Myocyte (in vitro differentiated cells): ENCODE measurements at regions not wholly inside any gene's neighbourhood (a gene's known extent, or its start where the extent isn't known, plus 50 kb on each side); places are given as distances from the start of the nearest gene placed in this dataset.
A peak's percentile ranks its signal among the peaks of the same experiment; 100 is the strongest.
"Not testable (repeated sequence)": the region's sequence is repeated elsewhere in the genome, so short reads cannot be mapped to it uniquely, and the experiment has no call there.

Experiments
- DNase-seq: peaks from one replicate; pipeline ENCODE4 v3.0.0-alpha.2; 2012; ENCODE audit warnings: low read depth

DNA sequence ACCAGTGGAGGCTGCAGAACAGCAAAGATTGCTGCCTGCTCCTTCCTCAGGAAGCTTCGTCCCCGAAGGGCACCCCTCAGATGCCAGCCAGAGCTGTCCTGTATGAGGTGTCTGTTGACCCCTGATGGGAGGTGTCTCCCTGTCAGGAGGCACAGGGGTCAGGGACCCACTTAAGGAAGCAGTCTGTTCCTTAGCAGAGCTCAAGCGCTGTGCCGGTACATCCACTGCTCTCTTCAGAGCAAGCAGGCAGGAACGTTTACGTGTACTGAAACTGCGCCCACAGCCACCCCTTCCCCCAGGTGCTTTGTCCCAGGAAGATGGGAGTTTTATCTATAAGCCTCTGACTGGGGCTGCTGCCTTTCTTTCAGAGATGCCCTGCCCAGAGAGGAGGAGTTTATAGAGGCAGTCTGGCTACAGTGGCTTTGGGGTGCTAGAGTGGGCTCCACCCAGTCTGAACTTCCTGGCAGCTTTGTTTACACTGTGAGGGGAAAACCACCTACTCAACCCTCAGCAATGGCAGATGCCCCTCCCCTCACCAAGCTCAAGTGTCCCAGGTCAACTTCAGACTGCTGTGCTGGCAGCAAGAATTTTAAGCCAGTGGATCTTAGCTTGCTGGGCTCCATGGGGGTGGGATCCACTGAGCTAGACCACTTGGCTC, 275.8 kb upstream of the PROX1 start:
- not testable (repeated sequence) for DNase-seq

DNA sequence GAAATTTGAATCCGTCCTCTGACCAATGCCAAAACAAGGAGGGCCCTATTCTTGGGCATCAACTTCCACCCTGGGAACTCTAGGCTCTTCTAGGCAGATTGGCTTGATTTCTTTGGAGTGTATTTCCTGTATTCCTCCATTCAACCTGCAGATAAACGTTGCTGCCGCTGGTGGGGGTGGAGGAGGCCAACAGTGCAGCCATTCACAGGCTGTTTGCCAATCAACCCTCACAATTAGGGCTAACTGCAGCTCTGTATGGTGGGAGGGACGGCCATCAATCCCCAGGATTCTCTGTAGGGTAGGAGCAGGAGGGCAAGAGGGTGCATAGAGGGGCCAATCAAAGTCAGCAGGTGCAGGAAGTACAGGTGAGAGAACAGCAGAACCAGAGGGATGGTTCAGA, 273.1 kb upstream of the PROX1 start:
- DNase-seq = no peak

DNA sequence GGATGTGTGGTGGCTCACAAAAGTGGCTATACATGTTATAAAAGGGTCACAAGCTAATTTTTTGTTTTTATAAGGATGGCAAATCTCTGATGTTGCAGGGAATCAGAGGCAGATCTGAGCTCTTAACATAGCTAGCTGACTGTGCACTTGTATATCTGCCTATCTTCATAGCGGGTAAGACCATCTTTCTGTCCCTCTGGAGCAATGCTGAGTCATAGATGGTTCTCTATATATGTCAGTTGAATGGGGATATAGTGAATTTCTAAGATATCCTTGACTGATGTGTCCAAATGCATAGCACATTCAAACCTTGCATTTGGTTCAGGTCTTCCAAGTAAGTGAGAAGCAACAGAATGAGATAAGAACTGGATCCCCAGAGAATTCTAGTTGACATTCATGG, 272.6 kb upstream of the PROX1 start:
- DNase-seq = no peak

DNA sequence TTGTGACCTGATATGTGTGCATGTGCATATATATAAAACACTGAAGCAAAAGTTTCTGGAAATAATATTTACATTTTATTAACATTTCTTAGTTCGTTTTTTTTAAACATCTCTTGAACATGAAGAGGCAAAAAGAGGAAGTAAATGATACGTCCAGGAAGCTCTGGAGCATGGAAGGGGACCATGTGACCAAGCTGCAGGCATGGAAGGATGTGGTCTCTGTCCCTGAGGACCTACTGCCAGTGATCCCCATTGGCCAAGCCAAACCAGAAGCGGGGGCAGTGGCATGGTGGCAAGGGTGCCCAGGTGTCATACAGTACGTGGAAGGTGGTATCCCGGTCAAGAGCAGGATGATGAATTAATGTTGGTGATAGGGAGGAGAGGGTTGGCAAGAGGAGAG, 268.3 kb upstream of the PROX1 start:
- DNase-seq = no peak

DNA sequence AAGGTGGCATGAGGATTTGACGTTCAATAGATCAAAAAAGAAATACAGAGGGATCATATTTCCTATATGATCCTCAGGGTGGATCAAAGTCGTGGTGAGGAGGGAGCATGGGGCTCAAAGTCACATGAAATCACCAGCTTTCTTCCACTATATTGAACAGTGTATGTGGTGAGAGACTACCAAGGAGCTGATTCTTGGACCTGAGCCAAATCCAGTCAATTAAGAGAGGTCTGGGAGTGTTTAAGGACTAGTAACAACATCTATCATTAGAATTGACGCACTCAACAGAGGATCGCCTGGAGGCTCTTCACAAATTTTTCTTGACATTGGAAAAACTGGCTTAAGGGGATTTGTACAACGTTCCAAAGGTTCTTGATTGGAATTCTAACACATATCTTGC, 267.7 kb upstream of the PROX1 start:
- no peak for DNase-seq

DNA sequence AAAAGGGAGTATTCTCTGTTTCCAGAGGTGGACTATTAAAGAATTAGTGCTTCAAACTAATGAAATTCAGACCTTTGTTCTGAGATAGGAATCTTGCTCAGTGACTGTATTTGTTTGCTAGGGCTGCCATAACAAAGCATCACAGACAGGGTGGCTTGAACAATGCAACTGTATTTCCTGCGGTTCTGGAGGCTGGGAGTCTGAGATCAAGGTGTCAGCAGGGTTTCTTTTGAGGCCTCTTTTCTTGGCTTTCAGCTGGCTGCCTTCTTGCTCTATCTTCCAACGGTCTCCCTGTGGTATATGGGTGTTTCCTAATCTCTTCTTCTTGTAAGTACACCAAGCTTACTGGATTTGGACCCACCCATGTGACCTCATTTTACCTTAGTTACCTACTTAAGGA, 264.6 kb upstream of the PROX1 start:
- DNase-seq = no peak

DNA sequence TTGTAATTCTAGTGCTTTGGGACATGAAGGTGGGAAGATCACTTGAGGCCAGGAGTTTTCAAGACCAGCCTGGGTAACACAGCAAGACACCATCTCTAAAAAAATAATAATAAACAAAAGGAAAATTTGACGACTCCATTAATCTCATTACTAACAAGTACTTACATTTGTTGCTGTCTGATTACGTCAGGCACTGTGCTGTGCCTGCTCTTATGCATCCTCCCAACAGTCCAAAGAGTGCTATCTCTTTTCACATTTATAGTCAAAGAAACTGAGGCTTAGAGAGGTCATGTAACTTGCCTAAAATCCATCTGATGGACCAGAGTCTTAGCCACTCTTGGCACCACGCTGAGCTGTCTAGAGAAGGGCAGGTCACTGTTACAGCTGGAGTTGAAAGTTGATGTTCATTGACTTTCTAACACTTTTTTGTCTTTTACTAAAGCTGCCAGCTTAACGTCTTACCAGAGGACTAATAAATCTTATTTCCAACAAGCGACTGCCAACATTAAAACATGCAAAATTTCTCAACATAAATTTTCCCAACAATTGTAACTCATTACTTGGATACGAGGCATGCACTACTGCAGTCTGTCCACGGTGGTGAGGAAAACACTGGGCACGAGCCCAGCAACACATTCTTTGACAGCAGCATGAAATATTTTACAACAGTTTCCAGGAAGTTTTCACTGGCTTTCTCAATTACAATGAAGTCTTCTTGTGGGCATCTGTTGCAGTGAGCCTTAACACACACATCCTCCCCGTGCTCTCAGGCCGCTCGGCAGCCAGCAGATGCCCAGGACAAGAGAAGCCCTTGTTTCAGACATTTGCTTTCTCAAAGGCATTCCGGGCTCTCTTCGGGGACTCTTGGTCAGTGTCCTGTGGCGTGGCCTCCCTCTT, 262.9 kb upstream of the PROX1 start:
- peak; percentile 22 for DNase-seq

DNA sequence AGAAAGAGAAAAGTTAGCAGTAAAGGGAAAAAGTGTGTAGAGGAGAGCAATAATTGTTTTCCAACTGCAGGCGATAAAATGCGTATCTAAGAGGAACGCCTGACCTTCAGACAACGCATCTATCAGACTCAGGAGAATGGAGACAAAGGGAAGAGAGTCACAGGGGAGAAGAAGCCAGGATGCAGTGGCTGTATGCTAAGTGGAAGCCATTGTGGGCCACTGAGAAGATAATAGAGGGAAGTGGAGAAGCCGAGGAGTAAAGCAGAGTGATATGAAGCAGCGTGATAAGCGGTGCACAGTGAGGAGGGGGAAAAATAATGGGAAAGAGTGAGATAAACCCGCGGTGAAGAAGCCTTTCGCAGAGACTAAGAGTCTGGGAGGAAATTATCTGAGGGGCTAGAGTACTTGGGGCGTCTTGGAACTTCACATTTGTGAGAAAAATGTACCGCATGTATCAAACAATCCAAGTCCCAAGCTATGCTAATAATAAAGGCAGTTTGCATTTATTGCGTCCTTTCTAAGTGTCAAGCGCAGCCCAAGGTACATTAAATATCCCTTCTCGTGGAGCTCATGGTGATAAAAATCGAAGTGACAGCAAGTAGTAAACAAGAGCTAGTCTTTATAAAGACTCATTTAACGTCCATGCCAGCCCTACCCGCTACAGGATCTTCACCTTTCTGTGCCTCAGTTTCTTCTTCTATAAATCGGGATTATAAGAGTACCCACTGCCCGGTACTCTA, 259.8 kb upstream of the PROX1 start:
- DNase-seq = no peak

DNA sequence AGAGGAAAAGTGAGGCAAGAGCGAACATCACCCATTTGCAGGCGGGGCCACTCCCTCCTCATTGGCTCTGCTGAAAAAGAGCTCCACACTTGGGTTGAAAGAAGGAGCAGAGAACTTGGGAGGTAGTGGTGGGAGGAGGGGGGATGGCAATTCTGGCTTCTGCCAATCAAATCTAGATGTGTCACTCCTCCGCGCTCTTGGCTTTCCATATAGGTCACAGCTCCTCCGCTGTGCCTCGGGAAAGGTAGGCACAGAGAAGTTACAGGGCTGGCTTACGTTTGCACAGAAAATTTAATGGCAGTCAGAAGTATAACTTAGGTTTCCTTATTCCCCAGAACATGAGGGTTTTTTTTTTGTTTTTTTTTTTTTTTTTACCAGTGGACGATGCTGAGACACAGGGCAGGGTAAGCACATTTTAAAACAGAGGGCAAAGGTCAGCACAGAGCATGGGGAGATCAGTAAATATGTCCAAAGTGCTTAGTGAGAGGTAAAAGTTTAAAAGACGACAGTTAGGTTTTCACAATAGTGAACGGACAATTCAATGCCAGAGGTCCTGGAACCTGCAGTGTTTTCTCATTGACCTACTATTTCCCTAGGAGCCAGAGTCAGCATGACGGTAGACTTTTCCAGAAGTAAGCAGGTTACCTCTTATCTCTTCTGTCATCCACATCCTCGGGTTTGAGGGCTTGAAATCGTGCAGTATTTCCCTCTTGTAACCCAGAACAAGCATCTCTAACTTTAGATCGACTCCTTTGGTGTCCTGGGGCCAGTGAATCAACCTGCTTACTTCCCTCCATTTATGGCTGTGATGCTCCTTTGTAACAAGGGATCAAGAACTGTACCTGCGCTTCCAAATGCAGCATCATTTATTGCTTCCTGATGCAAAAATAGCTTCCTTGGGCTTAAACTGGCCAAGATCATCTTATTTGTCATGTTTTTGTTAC, 258.9 kb upstream of the PROX1 start:
- no peak for DNase-seq

DNA sequence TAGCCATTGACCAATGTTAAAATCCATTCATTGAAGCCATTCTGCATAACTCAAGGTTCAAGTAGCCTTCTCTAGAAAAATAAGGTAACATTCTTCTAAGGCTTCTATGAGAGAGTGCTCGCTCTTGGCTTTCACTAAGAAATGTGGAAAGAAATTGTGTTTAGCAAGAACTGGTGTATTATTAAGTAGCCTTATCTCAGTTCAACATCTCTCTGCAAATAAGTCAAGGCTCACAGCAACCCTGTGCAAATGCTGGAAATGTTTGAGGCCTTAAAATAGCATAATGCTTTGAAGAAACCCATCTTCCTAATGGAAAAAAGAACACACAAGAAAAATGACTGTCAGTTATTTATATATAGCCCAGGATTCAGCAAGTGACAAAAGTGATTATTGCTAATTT, 254.1 kb upstream of the PROX1 start:
- no peak for DNase-seq

DNA sequence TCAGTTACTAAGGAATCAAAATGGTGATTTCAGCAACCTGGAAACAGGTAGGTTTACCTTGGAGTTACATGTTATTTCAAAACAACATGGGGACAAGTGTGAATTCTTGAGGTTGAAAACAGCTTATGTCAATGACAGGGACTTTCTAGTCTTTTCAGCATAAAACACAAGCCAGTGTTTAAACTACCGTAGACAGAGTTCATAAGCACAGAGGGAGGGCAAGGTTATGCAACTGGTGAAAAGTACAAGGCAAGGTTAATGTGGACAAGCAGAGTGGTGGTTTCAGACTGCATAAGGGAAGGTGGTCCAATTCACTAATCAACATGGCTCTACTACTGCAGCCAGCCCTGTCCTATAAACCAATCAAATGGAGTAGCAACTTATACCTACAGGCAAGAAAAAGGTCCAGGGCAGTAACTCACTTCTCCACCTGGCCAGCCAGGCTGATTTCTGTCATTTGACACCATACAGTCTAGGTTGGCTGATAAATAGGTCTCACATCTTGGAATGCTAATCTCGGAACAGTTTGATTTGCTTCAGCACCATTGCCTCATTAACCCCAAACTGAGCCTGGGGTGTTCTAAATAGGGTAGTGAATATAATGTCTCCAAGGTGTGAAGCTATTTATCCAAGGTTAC, 250.3 kb upstream of the PROX1 start:
- no peak for DNase-seq

DNA sequence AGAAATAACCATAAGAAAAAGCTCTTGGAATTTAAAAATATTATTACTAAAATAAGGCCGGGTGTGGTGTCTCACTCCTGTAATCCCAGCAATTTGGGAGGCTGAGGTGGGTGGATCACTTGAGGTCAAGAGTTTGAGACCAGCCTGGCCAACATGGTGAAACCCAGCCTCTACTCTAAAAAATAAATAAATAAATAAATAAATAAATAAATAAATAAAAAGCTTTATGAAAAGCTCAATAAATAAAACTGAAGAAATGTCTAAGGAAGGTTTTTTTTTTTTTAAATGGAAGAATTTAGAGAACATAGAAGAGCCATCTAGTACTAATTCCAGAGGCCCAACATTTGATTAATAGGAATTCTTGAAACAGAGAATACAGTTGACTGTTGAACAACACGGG, 249.1 kb upstream of the PROX1 start:
- no peak for DNase-seq

DNA sequence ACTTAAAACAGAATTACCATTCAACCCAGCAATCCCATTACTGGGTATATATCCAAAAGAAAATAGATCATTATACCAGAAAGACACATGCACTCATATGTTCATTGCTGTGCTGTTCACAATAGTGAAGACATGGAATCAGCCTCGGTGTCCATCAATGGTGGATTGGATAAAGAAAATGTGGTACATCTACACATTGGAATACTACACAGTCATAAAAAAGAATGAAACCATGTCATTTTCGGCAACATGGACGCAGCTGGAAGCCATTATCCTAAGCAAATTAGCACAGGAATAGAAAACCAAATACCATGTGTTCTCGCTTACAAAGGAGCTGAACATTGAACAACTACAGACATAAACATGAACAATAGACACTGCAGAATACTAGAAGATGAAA, 244.8 kb upstream of the PROX1 start:
- no peak for DNase-seq

DNA sequence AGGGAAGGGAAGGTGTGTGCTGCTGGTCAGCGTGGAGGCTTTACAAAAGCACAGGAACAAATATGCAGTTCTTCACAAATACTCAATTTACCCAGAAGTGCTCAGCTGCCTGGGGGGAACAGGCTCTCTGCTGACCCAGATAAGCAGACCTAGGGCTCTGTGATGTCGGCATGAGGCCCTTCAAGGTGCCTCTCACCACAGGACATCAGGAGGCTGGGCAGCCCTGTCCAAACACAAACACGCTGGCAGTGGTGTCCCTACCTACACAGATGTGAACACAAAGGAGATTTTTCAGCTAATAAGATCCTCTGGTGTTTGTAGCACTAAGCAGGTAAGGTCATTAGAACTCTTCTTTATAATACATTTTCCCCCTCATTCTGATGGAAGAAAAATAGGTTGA, 243.0 kb upstream of the PROX1 start:
- DNase-seq = no peak

DNA sequence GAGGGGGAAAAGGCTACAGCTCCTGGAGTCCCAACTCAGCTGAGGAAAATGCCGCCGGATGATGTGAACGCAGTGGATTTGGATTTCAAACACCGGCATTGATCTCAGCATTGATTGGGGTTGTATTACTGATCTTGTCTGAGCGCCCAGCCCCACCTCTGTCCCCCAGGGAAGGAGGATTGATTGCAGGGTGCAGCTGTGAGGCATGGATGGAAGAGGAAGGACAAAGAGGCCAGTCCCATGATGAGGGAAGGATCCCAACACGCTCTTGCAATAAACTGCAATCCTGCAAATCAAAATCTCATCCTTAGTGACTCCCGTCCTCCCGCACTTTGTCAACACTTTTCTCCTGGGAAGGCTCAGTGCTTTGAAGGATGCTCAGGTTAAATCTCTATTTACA, 242.3 kb upstream of the PROX1 start:
- no peak for DNase-seq

DNA sequence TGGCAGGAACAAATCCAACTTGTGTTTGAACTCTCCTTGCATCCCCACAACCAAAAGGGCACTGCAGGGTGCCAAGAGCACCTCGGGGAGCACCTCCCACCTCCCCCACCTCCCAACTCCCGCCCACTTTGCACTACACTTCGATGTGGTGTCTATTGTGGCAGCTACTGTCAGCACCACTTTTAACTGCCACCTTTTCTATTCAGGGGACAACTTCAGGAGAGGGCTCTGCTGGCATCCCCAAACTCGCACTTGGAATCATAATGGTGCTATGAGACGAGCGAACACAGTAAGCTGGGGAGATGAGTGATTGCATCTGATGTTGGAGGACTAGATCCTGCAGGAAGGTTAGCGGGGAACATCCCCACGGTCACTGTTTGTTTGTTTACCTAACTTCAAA, 238.2 kb upstream of the PROX1 start:
- DNase-seq = no peak

DNA sequence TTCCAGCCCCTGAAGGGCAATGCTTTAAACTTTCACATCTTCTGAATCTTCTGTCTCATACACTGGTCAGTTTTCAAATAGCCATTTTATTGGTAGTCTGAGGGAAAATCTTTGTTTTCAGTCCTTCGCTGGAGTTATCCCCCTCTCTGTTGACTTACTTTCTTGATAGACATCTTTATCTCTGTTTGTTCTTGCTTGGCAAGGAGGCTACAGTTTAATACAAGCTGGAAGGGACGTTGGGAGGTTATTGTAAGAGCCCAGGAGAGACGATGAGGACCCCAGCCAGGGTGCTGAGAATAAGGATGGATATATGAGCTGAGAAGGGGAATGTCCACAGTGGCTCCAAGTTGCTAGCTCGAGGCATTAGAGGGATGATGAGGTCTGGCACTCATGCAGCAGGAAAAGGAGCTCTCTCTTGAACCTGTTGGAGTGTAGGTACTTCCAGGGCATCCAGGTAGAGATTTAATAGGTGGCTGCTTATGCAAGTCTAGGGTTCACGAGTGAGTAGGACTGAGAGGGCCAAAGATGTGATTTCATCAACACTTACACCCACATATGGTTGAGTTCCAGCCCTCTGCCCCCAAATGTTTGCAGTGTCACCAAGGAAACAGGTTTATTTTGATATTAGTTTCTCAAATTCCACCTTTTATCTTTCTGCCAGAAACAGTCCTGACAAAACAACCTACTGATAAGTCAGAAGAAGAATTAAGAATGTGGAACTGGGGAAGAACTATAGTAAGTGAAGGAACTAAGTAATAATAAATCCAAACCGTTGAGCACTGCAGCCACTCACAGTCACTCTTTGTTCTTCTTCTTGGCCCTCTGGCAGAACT, 237.3 kb upstream of the PROX1 start:
- DNase-seq = no peak

DNA sequence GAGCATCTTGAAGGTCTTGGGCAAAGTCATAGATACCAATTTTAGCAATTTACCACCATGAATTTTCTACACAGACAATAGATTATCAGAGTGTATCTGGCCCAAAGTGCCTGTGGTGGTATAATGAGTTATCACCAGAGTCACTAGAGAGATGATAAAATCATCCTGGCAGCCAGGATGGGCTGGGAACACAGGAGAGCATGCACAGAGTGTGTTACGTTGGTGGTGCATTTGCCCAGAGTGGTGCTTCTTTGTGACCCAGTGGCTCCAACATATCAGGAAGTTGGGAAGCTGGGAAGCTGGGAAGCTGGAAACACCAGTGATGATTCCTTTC, 236.7 kb upstream of the PROX1 start:
- no peak for DNase-seq

DNA sequence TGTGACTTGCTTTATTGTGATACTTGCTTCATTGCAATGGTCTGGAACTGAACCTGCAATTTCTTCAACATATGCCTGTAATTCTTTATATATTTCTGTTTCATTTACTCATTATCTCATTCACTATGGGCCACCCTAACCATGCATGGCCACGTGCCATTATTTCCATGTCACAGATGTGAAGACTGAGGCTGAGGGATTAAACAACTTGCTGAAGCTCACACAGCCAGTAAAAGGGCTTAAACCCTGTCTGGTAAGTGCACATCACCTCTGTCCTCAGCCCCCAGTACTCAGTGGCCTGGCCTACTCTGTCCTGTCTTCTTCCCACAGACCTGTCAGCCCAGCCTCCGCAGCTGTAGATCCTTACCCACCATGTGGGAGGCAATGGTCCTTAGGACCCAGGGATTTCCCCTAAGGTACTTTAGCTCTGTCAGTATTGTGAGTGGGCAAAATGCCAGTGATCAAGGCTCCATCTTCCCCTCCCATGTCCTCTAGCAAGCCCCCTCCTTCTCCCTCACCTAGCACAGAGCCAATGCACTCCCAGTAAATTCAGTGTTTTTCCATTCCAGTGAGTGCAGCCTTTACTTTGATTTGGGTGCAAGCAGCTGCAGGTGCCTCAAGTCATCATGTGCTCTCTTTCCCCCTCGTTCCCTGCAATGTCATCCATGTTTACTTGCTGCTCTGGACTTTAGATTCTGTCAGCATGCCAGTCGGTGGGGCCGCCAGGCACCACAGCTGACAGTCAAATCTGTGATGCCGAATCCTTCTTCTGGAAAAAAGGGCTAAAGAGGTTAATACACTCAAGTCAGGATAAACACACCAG, 228.2 kb upstream of the PROX1 start:
- no peak for DNase-seq
